H1 (cell line): ENCODE measurements at regions not wholly inside any gene's neighbourhood (a gene's known extent, or its start where the extent isn't known, plus 50 kb on each side); places are given as distances from the start of the nearest gene placed in this dataset.

Source experiments
- CTCF ChIA-PET: fragments of 300-600 bp; sonication (Branson Sonifier 250); formaldehyde crosslinking; loops from one replicate; lab custom pipeline; 2021; ENCODE audit not compliant: partially characterized antibody; lab: Charles Lee
- POLR2A ChIA-PET: fragments of 300-600 bp; sonication (Branson Sonifier 250); formaldehyde crosslinking; loops from one replicate; lab custom pipeline; 2021; ENCODE audit warnings: inconsistent platforms; ENCODE audit not compliant: partially characterized antibody; lab: Charles Lee
- DNase-seq, 2 experiments: peaks; one replicate each; pipeline versions ENCODE4 v3.0.0 to v3.0.0-alpha.2; 2010 to 2022; ENCODE audit warnings: low spot score in 2 of 2, low read depth in 1 of 2, mixed read lengths in 1 of 2
- FAIRE-seq: peaks from 2 replicates; lab custom pipeline; 2011; peaks lifted over from hg19 to GRCh38; lab: Jason Lieb, UNC
- H2AFZ ChIP-seq: 2 replicates; pipeline ENCODE4 v1.8.1; 2012; ENCODE audit warnings: low read length, inconsistent platforms
- H2AK5ac ChIP-seq: 2 replicates; pipeline ENCODE4 v1.6.1; 2013; ENCODE audit warnings: low read depth, low read length
- H2BK120ac ChIP-seq: replicated peaks from 2 replicates; pipeline ENCODE3; 2013; ENCODE audit warnings: low read depth, low read length, inconsistent platforms
- H2BK12ac ChIP-seq: 2 replicates; pipeline ENCODE4 v1.6.1; 2013; ENCODE audit warnings: low read depth, low read length
- H2BK15ac ChIP-seq: 2 replicates; pipeline ENCODE4 v1.6.1; 2013; ENCODE audit warnings: low read length
- H2BK20ac ChIP-seq: 2 replicates; pipeline ENCODE4 v1.6.1; 2013; ENCODE audit warnings: low read length
- H2BK5ac ChIP-seq: 2 replicates; pipeline ENCODE4 v1.6.1; 2013; ENCODE audit warnings: low read depth, low read length
- H3K14ac ChIP-seq: 2 replicates; pipeline ENCODE4 v1.6.1; 2013; ENCODE audit warnings: inconsistent platforms; ENCODE audit not compliant: insufficient read length
- H3K18ac ChIP-seq: 2 replicates; pipeline ENCODE4 v1.6.1; 2013; ENCODE audit warnings: low read length; ENCODE audit errors: extremely low read depth
- H3K23ac ChIP-seq: 2 replicates; pipeline ENCODE4 v1.6.1; 2013; ENCODE audit warnings: inconsistent platforms; ENCODE audit not compliant: insufficient read length
- H3K23me2 ChIP-seq: 2 replicates; pipeline ENCODE4 v1.6.1; 2013; ENCODE audit warnings: low read depth, low read length
- H3K27ac ChIP-seq: 2 replicates; pipeline ENCODE4 v1.6.1; 2011; ENCODE audit warnings: low read depth, low read length, inconsistent platforms
- H3K27me3 ChIP-seq, 4 experiments: replicated peaks in 1 of 4; 1 replicate in 1 of 4; 2 replicates in 3 of 4; pipeline versions ENCODE4 v1.6.1 to v1.8.1; 2011 to 2013; ENCODE audit warnings: low read length in 3 of 4, mild to moderate bottlenecking in 3 of 4, inconsistent platforms in 2 of 4, mixed read lengths in 2 of 4, moderate library complexity in 1 of 4; ENCODE audit not compliant: control insufficient read depth in 3 of 4, insufficient read depth in 3 of 4; ENCODE audit errors: extremely low read depth in 1 of 4
- H3K36me3 ChIP-seq, 4 experiments: 2 replicates each; pipeline versions ENCODE4 v1.6.1 to v1.8.1; 2011 to 2013; ENCODE audit warnings: mild to moderate bottlenecking in 4 of 4, low read length in 3 of 4, moderate library complexity in 2 of 4, control low read depth in 1 of 4, inconsistent platforms in 1 of 4; ENCODE audit not compliant: insufficient read depth in 4 of 4, control insufficient read depth in 2 of 4
- H3K4ac ChIP-seq: replicated peaks from 2 replicates; pipeline ENCODE3; 2013; ENCODE audit warnings: low read length, low read depth, mixed read lengths, inconsistent platforms; ENCODE audit not compliant: insufficient read length
- H3K4me1 ChIP-seq, 4 experiments: replicated peaks in 1 of 4; 1 replicate in 1 of 4; 2 replicates in 3 of 4; pipeline versions ENCODE4 v1.6.1 to v1.8.1; 2011 to 2013; ENCODE audit warnings: low read length in 3 of 4, inconsistent platforms in 2 of 4, mixed read lengths in 1 of 4; ENCODE audit not compliant: insufficient read depth in 4 of 4, control insufficient read depth in 3 of 4
- H3K4me2 ChIP-seq, 2 experiments: 2 replicates each; pipeline versions ENCODE4 v1.6.1 to v1.8.1; 2011 to 2013; ENCODE audit warnings: low read depth in 2 of 2, low read length in 2 of 2, control low read depth in 1 of 2, inconsistent platforms in 1 of 2, mild to moderate bottlenecking in 1 of 2; ENCODE audit not compliant: insufficient read depth in 1 of 2
- H3K4me3 ChIP-seq, 4 experiments: fragments of 200-600, 300-600 bp in 1 of 4; sonication (generic), shearing (Covaris generic), sonication (Bioruptor Twin) in 1 of 4; 2 replicates each; pipeline versions ENCODE4 v1.5.1 to v1.8.1; 2011 to 2016; ENCODE audit warnings: low read length in 4 of 4, low read depth in 3 of 4, control low read depth in 2 of 4, inconsistent platforms in 2 of 4, mild to moderate bottlenecking in 2 of 4, mixed read lengths in 1 of 4, moderate library complexity in 1 of 4; ENCODE audit not compliant: insufficient read depth in 2 of 4; ENCODE audit errors: extremely low read depth in 1 of 4
- H3K56ac ChIP-seq: replicated peaks from 2 replicates; pipeline ENCODE3; 2013; ENCODE audit warnings: low read depth, mild to moderate bottlenecking, mixed read lengths, low read length, inconsistent platforms; ENCODE audit not compliant: insufficient read length
- H3K79me1 ChIP-seq: 2 replicates; pipeline ENCODE4 v1.6.1; 2013; ENCODE audit warnings: low read depth, low read length, control low read depth
- H3K79me2 ChIP-seq, 2 experiments: 2 replicates each; pipeline versions ENCODE4 v1.6.1 to v1.8.1; 2012 to 2013; ENCODE audit warnings: low read length in 2 of 2, mild to moderate bottlenecking in 2 of 2, inconsistent platforms in 1 of 2; ENCODE audit not compliant: insufficient read depth in 2 of 2, control insufficient read depth in 1 of 2
- H3K9ac ChIP-seq, 4 experiments: replicated peaks in 1 of 4; 1 replicate in 1 of 4; 2 replicates in 3 of 4; pipeline versions ENCODE4 v1.6.1 to v1.8.1; 2011 to 2013; ENCODE audit warnings: low read depth in 3 of 4, low read length in 3 of 4, control low read depth in 2 of 4, mild to moderate bottlenecking in 2 of 4, moderate library complexity in 2 of 4, inconsistent platforms in 1 of 4; ENCODE audit errors: extremely low read depth in 1 of 4
- H3K9me3 ChIP-seq, 2 experiments: 2 replicates each; pipeline versions ENCODE4 v1.6.1 to v1.8.1; 2012 to 2013; ENCODE audit warnings: mild to moderate bottlenecking in 2 of 2, moderate library complexity in 2 of 2, control low read depth in 1 of 2, inconsistent platforms in 1 of 2, low read depth in 1 of 2, low read length in 1 of 2, mixed read lengths in 1 of 2; ENCODE audit not compliant: insufficient read depth in 2 of 2
- H4K20me1 ChIP-seq, 2 experiments: replicated peaks in 1 of 2; 2 replicates each; pipeline versions ENCODE3 to v1.8.1; 2011 to 2013; ENCODE audit warnings: inconsistent platforms in 2 of 2, low read length in 2 of 2, mild to moderate bottlenecking in 1 of 2; ENCODE audit not compliant: insufficient read depth in 2 of 2, control insufficient read depth in 1 of 2
- H4K5ac ChIP-seq: 2 replicates; pipeline ENCODE4 v1.6.1; 2013; ENCODE audit warnings: low read length, low read depth, mixed read lengths, inconsistent platforms; ENCODE audit not compliant: insufficient read length
- H4K8ac ChIP-seq: 2 replicates; pipeline ENCODE4 v1.8.0; 2013; ENCODE audit warnings: mild to moderate bottlenecking, moderate library complexity, low read length, inconsistent platforms; ENCODE audit not compliant: insufficient read depth; ENCODE audit errors: extremely low read depth
- H4K91ac ChIP-seq: replicated peaks from 2 replicates; pipeline ENCODE3; 2013; ENCODE audit warnings: low read length, mixed read lengths, inconsistent platforms; ENCODE audit not compliant: insufficient read length
- CBX8 ChIP-seq: fragments of 300-800, 300-1000 bp; sonication (generic); IDR thresholded peaks from 2 replicates; pipeline ENCODE4 v1.7.1; 2016; ENCODE audit warnings: low read depth, low read length, borderline replicate concordance
- CEBPB ChIP-seq: IDR thresholded peaks from 2 replicates; pipeline ENCODE4 v1.6.1; 2012; ENCODE audit warnings: low read depth, low read length
- FOSL1 ChIP-seq: IDR thresholded peaks from 2 replicates; pipeline ENCODE4 v1.6.1; 2011; ENCODE audit warnings: mild to moderate bottlenecking, low read depth, low read length, moderate library complexity; ENCODE audit not compliant: insufficient read depth
- JUN ChIP-seq: IDR thresholded peaks from 2 replicates; pipeline ENCODE4 v1.6.1; 2011; ENCODE audit warnings: low read depth, mild to moderate bottlenecking, improper control_type of control experiment, low read length
- NRF1 ChIP-seq: IDR thresholded peaks from 2 replicates; pipeline ENCODE4 v1.6.1; 2011; ENCODE audit warnings: mild to moderate bottlenecking, low read depth, low read length, improper control_type of control experiment
- POLR2AphosphoS5 ChIP-seq: IDR thresholded peaks from 2 replicates; pipeline ENCODE4 v1.6.1; 2011; ENCODE audit warnings: low read depth, low read length
- POU5F1 ChIP-seq: IDR thresholded peaks from 2 replicates; pipeline ENCODE4 v1.6.1; 2011; ENCODE audit warnings: low read depth, mild to moderate bottlenecking, low read length, moderate library complexity
- SIX5 ChIP-seq: IDR thresholded peaks from 2 replicates; pipeline ENCODE4 v1.6.1; 2011; ENCODE audit warnings: mild to moderate bottlenecking, low read depth, low read length
- TAF7 ChIP-seq: optimal IDR thresholded peaks from 2 replicates; pipeline ENCODE3; 2011; ENCODE audit warnings: low read depth, mild to moderate bottlenecking, inconsistent platforms, low read length, moderate library complexity, borderline replicate concordance
- USF2 ChIP-seq: IDR thresholded peaks from 2 replicates; pipeline ENCODE4 v1.6.1; 2011; ENCODE audit warnings: low read length, improper control_type of control experiment
- WGBS, 2 experiments: shearing (Covaris generic) in 1 of 2; methylation state at CpG; one replicate each; pipeline versions ENCODE4 v1.1.6 to v1.1.7; 2013 to 2015; ENCODE audit warnings: low lambda C conversion rate in 2 of 2, mixed read lengths in 2 of 2, inconsistent platforms in 1 of 2, low coverage in 1 of 2, missing lambda C conversion rate in 1 of 2; ENCODE audit not compliant: insufficient replicate concordance in 2 of 2, insufficient coverage in 1 of 2, insufficient read length in 1 of 2; ENCODE audit errors: extremely low coverage in 1 of 2, missing lambda C conversion rate in 1 of 2; 5-methylcytosine and 5-hydroxymethylcytosine counted together

DNA sequence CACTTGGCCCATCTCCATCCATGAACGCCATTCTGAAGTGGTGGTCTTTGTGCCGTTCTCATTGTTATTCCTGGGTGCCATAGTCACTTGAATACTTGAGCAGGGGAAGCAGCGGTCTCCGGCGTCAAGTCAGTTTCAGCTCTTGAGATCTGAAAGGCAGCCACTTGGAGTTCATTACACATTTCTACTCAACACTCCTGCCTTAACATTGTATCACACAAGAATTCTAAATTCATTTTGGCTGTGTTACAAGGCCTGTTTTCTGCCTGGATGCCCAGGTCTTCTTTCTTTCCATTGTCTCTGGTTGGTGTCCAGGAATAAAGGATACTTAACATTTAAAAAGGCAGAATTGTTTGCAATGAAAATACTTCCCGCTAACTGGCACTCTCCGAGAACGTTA, 69.0 kb upstream of the RAB11FIP2 start:
- no peak overlapping the region for H3K27ac ChIP-seq
- H3K36me3 ChIP-seq: no peaks in the 10 kb centered on the region; a peak in 1 of 8 replicates
- no peak overlapping the region for H2BK20ac ChIP-seq
- H2AK5ac ChIP-seq: no peak overlapping the region
- H3K79me2 ChIP-seq: no peaks in the 10 kb centered on the region
- peak overlapping the region in 1 of 2 experiments; percentile 14; a peak in 1 of 4 replicates for H3K4me2 ChIP-seq
- H3K14ac ChIP-seq: no peak overlapping the region
- WGBS, 2 experiments: 88% methylated on average over 8 of the region's 8 CpGs; no CpG with 5 or more reads in 1 of the 2 experiments
- POLR2A ChIA-PET: no interaction called here
- no peak overlapping the region for H4K5ac ChIP-seq
- H3K4me3 ChIP-seq: no peak overlapping the region
- no peaks in the 10 kb centered on the region for H4K20me1 ChIP-seq
- no peak overlapping the region for H3K56ac ChIP-seq
- no peak overlapping the region for H4K91ac ChIP-seq
- no peak overlapping the region for H2AFZ ChIP-seq
- no peak overlapping the region for H2BK12ac ChIP-seq
- H3K18ac ChIP-seq: no peak overlapping the region
- DNase-seq (no peak), FAIRE-seq (no peak)
- H4K8ac ChIP-seq: no peak overlapping the region
- no peak overlapping the region for H2BK120ac ChIP-seq
- no peak overlapping the region for H3K9ac ChIP-seq
- no peak overlapping the region for H2BK5ac ChIP-seq
- H3K4me1 ChIP-seq: no peaks in the 10 kb centered on the region; a peak in 2 of 7 replicates
- H3K9me3 ChIP-seq: no peaks in the 10 kb centered on the region
- H3K4ac ChIP-seq: no peak overlapping the region
- CTCF ChIA-PET: interaction anchor here (0.8 to 1.0 kb wide), 2 partner anchors 8 to 9 kb away, joined by 3 to 4 read pairs; no protein-coding TSS in a partner anchor
- peaks cover 0 to 1% (median 0%) of the 10 kb centered on the region in 4 experiments; a peak in 1 of 7 replicates for H3K27me3 ChIP-seq
- H3K23ac ChIP-seq: no peak overlapping the region
- no peaks in the 10 kb centered on the region for H3K23me2 ChIP-seq
- H2BK15ac ChIP-seq: no peak overlapping the region
- H3K79me1 ChIP-seq: no peaks in the 10 kb centered on the region
- TF ChIP-seq SIX5 (no peak), NRF1 (no peak), CEBPB (no peak), POLR2AphosphoS5 (no peak), POU5F1 (no peak), FOSL1 (no peak), CBX8 (no peak), USF2 (no peak), JUN (no peak), TAF7 (no peak)
- TF ChIP-seq, all 59 proteins: peak for 0
